AG04449 (cell line): ENCODE measurements at regions not wholly inside any gene's neighbourhood (a gene's known extent, or its start where the extent isn't known, plus 50 kb on each side); places are given as distances from the start of the nearest gene placed in this dataset.
"Not testable (repeated sequence)": the region's sequence is repeated elsewhere in the genome, so short reads cannot be mapped to it uniquely, and the experiment has no call there.

Experiments
- CTCF ChIA-PET: fragments of 350-600 bp; formaldehyde crosslinking; extraction: SDS; loops from one replicate; lab custom pipeline; 2021; ENCODE audit warnings: antibody characterized with exemption; lab: Yijun Ruan, JAX
- POLR2A ChIA-PET: fragments of 400-600, 350-600 bp; formaldehyde crosslinking; extraction: SDS; loops from one replicate; lab custom pipeline; 2020; ENCODE audit warnings: antibody characterized with exemption, inconsistent platforms; lab: Yijun Ruan, JAX
- DNase-seq: peaks from one replicate; pipeline ENCODE4 v3.0.0-alpha.2; 2010; ENCODE audit warnings: low read depth, low spot score
- H3K4me3 ChIP-seq: 2 replicates; pipeline ENCODE4 v1.5.1; 2011; ENCODE audit warnings: low read depth, mild to moderate bottlenecking, control low read depth, low read length
- TF ChIP-seq, protein P1 (sequence below): IDR thresholded peaks from one replicate; pipeline ENCODE4 v1.5.1; 2011; ENCODE audit warnings: mild to moderate bottlenecking, moderate library complexity, low read length, control low read depth, inconsistent platforms; ENCODE audit not compliant: insufficient read depth; ENCODE audit errors: missing control alignments

DNA sequence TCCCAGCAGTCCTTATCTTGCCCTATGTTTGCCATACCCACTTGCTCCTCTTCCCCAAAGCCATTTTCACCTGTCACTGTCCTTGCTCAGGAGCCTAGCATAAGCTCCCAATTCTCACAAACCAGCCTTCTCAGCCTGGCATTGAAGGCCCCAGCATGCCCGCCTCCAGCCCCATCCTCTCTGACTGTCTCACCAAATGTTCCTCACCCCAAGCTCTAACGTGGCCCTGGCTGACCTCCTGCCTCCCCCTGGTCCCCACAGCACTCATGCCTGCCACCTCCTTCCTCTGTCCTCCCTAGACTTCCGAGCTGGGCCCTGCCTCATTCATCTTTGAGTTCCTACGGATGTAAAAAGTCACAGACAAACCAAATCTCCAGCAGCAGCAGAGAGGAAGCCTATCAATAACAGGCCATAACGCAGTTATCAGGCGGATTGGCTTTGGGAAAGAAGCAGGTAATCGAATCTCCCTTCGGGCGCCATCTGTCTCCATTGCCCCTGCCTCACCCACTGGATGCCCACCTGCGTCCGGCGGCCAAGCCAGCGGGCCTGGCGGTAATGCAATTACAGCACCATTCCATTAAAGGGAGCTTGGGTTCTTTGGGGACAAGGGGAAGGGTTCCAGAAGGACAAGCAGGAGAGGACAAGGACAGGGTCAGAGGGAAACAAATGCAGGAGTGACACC, 104.4 kb downstream of the MRPL14 start:
- CTCF ChIA-PET, result interaction anchor here (0.7 to 1.0 kb wide), 2 partner anchors 12 to 298 kb away, joined by 3 read pairs; no protein-coding TSS in a partner anchor
- TF ChIP-seq, protein P1, sequence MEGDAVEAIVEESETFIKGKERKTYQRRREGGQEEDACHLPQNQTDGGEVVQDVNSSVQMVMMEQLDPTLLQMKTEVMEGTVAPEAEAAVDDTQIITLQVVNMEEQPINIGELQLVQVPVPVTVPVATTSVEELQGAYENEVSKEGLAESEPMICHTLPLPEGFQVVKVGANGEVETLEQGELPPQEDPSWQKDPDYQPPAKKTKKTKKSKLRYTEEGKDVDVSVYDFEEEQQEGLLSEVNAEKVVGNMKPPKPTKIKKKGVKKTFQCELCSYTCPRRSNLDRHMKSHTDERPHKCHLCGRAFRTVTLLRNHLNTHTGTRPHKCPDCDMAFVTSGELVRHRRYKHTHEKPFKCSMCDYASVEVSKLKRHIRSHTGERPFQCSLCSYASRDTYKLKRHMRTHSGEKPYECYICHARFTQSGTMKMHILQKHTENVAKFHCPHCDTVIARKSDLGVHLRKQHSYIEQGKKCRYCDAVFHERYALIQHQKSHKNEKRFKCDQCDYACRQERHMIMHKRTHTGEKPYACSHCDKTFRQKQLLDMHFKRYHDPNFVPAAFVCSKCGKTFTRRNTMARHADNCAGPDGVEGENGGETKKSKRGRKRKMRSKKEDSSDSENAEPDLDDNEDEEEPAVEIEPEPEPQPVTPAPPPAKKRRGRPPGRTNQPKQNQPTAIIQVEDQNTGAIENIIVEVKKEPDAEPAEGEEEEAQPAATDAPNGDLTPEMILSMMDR, result no peak
- H3K4me3 ChIP-seq, result no peak overlapping the region
- POLR2A ChIA-PET, result no interaction called here
- DNase-seq, result no peak

DNA sequence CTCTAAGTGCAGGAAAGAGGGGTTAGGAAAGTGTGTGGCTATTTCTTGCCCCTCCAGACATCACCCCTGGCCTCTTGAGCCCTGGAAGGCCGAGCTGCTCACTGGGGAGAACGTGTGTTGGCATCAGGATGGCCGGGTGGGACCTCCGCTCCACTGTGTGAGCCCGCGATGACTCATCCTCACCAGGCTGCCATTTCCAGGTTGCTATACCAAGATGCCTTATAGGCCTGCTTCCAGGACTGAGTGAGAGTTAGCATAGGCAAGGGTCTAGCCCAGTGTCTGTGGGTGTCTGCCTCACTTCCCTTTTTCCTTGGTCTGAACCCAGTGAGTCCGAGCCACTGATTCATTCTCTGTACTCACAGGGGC, 105.0 kb downstream of the MRPL14 start:
- TF ChIP-seq, protein P1, result no peak
- no peak overlapping the region for H3K4me3 ChIP-seq
- POLR2A ChIA-PET, result no interaction called here
- no peak for DNase-seq
- CTCF ChIA-PET, result interaction anchor here (0.7 kb wide), 1 partner anchor 298 kb away, joined by 3 read pairs; no protein-coding TSS in a partner anchor

DNA sequence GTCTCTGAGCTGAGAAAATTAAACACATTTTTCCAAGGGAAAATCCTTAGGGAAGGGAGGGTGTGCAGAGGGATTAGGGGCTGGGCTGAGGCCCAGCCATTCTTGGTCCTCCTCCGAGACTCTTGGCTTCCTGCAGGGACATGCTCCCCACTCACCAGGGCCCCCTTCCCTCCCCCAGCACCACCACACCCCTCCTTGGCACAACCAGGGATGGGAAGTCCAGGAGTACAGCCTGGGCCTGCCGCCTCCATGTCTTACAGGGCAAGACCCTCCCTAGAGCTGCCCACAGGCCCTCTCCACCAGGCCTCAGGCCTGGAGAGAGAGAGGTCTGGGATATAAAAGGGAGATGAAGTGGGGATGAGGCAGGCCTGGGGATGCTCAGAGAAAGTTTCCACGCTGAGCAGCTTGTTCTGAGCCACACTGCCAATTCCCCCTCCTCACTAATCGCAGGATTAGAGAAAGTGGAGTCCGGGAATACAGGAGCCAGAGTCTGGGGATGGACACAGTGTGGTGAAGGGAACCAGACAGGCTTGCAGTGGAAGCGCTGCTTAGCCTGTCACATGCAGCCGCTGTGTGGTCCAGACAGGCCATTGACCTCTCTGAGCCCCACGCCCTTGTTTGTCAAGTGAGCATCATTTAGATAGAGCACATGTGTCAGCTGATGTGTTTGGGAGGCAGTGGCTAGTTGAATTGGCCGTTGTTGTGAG, 105.5 kb downstream of the MRPL14 start:
- H3K4me3 ChIP-seq, result no peak overlapping the region
- TF ChIP-seq, protein P1, result no peak
- POLR2A ChIA-PET, result no interaction called here
- DNase-seq, result no peak
- CTCF ChIA-PET, result interaction anchor here (3.2 kb wide), 1 partner anchor 253 kb away, joined by 9 read pairs; no protein-coding TSS in a partner anchor

DNA sequence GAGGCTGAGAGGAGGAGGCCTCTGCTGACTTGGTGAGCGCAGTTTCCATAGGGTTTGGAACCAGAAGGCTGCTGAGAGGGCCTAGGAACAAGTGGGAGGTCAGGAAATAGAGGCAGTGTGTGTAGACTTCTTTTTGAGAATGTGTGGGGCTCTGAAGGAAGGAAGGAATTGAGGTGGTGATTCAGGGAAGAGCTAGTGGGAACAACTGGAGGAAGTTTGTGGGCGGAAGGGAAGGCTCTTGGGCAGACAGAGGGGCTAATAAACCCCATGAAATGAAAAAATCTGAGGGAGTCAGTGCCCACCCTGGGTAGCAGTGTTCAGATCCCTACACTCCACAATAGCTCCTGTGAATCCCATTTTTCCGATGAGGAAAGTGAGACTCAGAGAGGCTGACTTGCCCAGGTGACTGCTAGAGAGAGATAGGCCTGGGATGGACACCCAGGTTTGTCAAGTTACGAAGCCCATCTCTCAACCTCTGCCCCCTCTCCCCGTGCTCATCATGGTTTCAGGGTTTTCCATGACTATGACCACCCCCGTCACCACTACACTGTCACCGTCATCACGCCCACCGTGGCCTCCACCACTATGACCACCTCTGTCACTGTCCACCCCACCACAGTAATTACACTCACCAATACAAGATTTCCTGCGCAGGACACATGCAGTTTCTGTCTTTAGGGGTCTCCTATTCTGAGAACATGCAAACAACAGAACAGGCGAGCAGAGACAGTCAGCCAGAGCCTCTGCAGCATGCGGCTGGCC, 106.4 kb downstream of the MRPL14 start:
- TF ChIP-seq, protein P1, result no peak
- CTCF ChIA-PET, result interaction anchor here (3.2 kb wide), 1 partner anchor 252 kb away, joined by 9 read pairs; no protein-coding TSS in a partner anchor
- no peak for DNase-seq
- POLR2A ChIA-PET, result no interaction called here
- no peak overlapping the region for H3K4me3 ChIP-seq

DNA sequence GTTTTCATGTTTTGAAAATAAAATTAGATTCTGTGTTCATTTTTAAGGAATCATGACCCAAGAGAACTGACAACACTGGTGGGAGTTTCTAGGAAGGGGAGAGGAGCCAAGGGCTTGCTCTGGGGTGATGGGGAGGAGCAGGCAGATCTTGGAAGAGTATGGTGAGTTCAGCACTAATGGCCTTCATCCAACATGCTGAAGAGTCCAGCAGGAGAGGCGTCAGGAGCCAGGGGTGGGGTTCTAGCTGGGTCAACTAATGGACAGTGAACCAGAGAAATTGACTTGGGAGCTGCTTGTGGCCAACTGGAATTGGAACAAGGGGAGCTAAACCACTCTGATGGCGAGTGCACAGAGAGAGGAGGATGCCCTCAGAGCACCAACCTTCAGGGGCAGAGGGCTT, 107.1 kb downstream of the MRPL14 start:
- POLR2A ChIA-PET, result no interaction called here
- no peak for DNase-seq
- TF ChIP-seq, protein P1, result no peak
- CTCF ChIA-PET, result interaction anchor here (1.3 to 3.2 kb wide), 3 partner anchors 9 to 251 kb away, joined by 4 to 9 read pairs (median 6); no protein-coding TSS in a partner anchor
- no peak overlapping the region for H3K4me3 ChIP-seq

DNA sequence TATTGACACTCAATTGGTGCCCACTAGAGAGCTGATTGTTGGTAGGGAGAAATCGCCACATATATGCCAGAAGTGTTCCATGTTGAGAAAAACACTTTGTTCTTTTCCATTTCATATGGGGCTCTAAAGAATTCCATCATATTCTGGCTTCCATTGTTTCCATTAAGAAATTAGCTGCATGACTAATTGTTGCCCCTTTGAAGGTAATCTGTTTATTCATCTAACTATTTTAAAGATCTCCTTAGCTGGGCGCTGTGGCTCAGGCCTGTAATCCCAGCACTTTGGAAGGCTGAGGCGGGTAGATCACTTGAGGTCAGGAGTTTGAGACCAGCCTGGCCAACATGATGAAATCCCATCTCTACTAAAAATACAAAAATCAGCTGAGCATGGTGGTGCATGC, 109.9 kb downstream of the MRPL14 start:
- POLR2A ChIA-PET, result not testable (repeated sequence)

More for the DNA sequence above, 109.9 kb downstream of the MRPL14 start:
- CTCF ChIA-PET, H3K4me3 ChIP-seq, DNase-seq: not testable (repeated sequence)
